Thymus (tissue), 11 donors: ENCODE measurements at regions not wholly inside any gene's neighbourhood (a gene's known extent, or its start where the extent isn't known, plus 50 kb on each side); places are given as distances from the start of the nearest gene placed in this dataset.
A peak's percentile ranks its signal among the peaks of the same experiment; 100 is the strongest.

Source experiments
- DNase-seq, 9 donors: peaks; one replicate each; pipeline ENCODE4 v3.0.0-alpha.2; 2013; ENCODE audit warnings: low spot score in 9 of 9, low read depth in 6 of 9, missing footprints in 1 of 9
- H3K27ac ChIP-seq, 2 donors: one replicate each; pipeline ENCODE4 v1.5.1; 2013; ENCODE audit warnings: control low read depth in 1 of 2, low read depth in 1 of 2, low read length in 1 of 2, mild to moderate bottlenecking in 1 of 2, moderate library complexity in 1 of 2
- H3K27me3 ChIP-seq, 2 donors: one replicate each; pipeline ENCODE4 v1.5.1; 2013; ENCODE audit warnings: low read length in 1 of 2; ENCODE audit not compliant: control insufficient read depth in 2 of 2, insufficient read depth in 1 of 2
- H3K36me3 ChIP-seq, 2 donors: one replicate each; pipeline ENCODE4 v1.5.1; 2013; ENCODE audit warnings: low read length in 1 of 2, mild to moderate bottlenecking in 1 of 2, moderate library complexity in 1 of 2; ENCODE audit not compliant: control insufficient read depth in 2 of 2, insufficient read depth in 2 of 2
- H3K4me1 ChIP-seq, 2 donors: one replicate each; pipeline ENCODE4 v1.5.1; 2013; ENCODE audit warnings: low read length in 2 of 2; ENCODE audit not compliant: control insufficient read depth in 2 of 2, insufficient read depth in 2 of 2
- H3K4me3 ChIP-seq, 2 donors: one replicate each; pipeline ENCODE4 v1.5.1; 2013; ENCODE audit warnings: low read length in 2 of 2, control low read depth in 1 of 2, mild to moderate bottlenecking in 1 of 2
- H3K9me3 ChIP-seq, 2 donors: one replicate each; pipeline ENCODE4 v1.5.1; 2013; ENCODE audit warnings: low read length in 1 of 2, mild to moderate bottlenecking in 1 of 2; ENCODE audit not compliant: control insufficient read depth in 2 of 2, insufficient read depth in 1 of 2
- WGBS: extraction: QIAGEN DNeasy Blood & Tissue Kit; methylation state at CpG from one replicate; pipeline ENCODE4 v1.1.7; 2013; 5-methylcytosine and 5-hydroxymethylcytosine counted together
- donor health status: healthy.

DNA sequence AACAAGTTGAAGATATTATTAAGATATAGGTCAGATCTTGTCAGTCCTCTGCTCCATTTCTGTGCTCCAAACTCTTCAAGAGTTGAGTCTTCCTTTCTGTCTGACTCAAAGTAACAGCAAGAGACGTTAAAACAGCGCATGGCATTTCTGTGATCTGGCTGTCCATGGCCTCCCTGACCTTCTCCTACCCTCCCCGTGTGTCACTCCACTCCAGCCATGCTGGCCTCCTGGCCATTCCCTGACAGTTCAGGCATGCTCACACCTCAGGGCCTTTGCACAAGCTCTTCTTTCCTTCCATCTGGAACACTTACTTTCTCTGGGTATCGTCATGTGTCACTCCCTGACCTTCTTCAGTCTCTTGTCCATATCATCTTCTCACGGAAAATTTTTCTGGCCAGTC lies 229.0 kb downstream of the CENPF start:
- Histone ChIP-seq H3K9me3 (no peaks in the 10 kb centered on the region), H3K27ac (no peak overlapping the region), H3K4me3 (no peak overlapping the region), H3K4me1 (no peaks in the 10 kb centered on the region), H3K36me3 (no peaks in the 10 kb centered on the region), H3K27me3 (no peaks in the 10 kb centered on the region)
- no peak for DNase-seq
- 96% methylated on average over 5 of the region's 5 CpGs for WGBS

DNA sequence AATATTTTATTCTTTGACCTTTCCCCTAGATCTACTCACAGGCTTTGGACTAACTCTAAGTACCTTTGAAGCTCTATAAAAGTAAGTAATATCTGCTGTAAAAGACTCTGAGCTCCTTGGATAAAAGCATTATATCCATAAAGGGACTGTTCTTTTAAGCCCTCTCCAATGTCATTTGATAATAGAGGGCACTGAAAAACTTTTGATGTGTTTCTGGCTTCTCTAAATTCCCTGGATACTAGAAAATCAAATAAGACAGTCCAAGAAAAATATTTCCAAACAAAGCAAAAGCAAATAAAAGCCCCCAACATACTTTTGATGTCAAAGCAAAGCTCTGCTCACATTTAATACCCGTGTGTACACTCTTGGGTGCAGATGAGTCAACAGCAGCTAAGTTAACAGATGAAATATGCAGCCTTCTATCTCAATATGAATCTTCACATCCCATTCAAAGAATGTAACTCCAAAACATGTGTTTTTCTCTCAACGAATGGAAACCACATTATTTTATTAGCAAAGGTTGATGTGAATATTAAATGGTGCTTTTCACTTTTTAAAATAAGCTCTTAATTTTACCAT lies 230.3 kb downstream of the CENPF start:
- peak in 1 of 9 donors; percentile 8 for DNase-seq
- no peaks in the 10 kb centered on the region for H3K27me3 ChIP-seq
- 89% methylated on average over 2 of the region's 2 CpGs for WGBS
- no peak overlapping the region for H3K4me3 ChIP-seq
- H3K4me1 ChIP-seq, result no peaks in the 10 kb centered on the region
- no peaks in the 10 kb centered on the region for H3K9me3 ChIP-seq
- no peak overlapping the region for H3K27ac ChIP-seq
- no peaks in the 10 kb centered on the region for H3K36me3 ChIP-seq

DNA sequence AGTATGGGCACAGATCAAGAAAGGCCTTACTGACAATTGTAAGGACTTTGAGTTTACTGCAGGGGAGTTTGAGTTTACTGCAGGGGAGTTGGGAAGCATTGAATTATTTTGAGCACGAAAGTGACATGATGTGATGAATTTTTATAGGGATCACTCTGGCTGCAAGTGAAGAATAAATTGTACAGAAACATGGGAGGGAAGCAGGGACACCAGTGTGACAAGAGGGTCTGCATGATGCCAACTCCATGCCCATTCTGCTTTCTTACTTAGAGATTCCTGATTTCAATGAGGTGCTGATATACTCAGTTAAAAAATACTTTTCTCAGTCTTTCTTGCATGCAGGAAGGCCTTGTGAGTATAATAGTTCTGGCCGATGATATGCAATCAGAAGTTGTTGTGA lies 234.4 kb downstream of the CENPF start:
- 96% methylated on average over 2 of the region's 2 CpGs for WGBS

DNA sequence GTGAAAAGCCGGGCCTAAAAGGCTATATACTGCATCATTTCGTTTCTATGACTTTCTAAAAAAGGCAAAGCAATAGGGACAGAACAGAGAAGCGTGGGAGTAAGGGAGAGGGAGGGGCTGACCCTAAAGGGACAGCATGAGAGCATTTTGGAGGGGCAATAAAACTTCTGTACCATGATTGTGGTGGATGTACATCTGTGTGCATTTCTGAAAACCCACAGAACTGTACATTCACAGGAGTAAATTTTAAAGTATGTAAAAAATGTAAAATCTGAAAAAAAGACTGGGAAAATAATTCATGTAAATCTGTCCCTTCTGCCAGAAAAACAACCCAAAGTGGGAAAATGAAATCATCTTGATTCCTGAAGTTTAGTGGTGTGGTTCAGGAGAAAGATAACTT lies 235.4 kb downstream of the CENPF start:
- Histone ChIP-seq H3K4me3 (no peak overlapping the region), H3K27me3 (no peaks in the 10 kb centered on the region), H3K36me3 (no peaks in the 10 kb centered on the region), H3K4me1 (no peaks in the 10 kb centered on the region), H3K9me3 (no peaks in the 10 kb centered on the region), H3K27ac (no peak overlapping the region)
- 75% methylated on average over 3 of the region's 3 CpGs for WGBS
- DNase-seq, result no peak

More for the DNA sequence above, 234.4 kb downstream of the CENPF start:
- Histone ChIP-seq H3K27me3 (no peaks in the 10 kb centered on the region), H3K36me3 (no peaks in the 10 kb centered on the region), H3K9me3 (no peaks in the 10 kb centered on the region), H3K27ac (no peak overlapping the region), H3K4me3 (no peak overlapping the region), H3K4me1 (no peaks in the 10 kb centered on the region)
- DNase-seq, result no peak

- WGBS, result 80% methylated on average over 3 of the region's 3 CpGs
- H3K27ac ChIP-seq, result no peak overlapping the region
- no peaks in the 10 kb centered on the region for H3K27me3 ChIP-seq
- DNase-seq, result no peak
- no peaks in the 10 kb centered on the region for H3K9me3 ChIP-seq
- H3K4me3 ChIP-seq, result no peak overlapping the region
- H3K4me1 ChIP-seq, result no peaks in the 10 kb centered on the region
- H3K36me3 ChIP-seq, result no peaks in the 10 kb centered on the region
These were observed 237.4 kb downstream of the CENPF start for GRCh38 chr1:214840356-214840755.

- Histone ChIP-seq H3K36me3 (no peaks in the 10 kb centered on the region), H3K27ac (no peak overlapping the region), H3K9me3 (no peaks in the 10 kb centered on the region), H3K27me3 (no peaks in the 10 kb centered on the region), H3K4me3 (no peak overlapping the region), H3K4me1 (no peaks in the 10 kb centered on the region)
- 91% methylated on average over 2 of the region's 2 CpGs for WGBS
- DNase-seq, result no peak
These were observed 239.7 kb upstream of the KCNK2 start for GRCh38 chr1:214842856-214843255.

- DNase-seq, result no peak
- no peaks in the 10 kb centered on the region for H3K4me1 ChIP-seq
- no peaks in the 10 kb centered on the region for H3K36me3 ChIP-seq
- H3K4me3 ChIP-seq, result no peak overlapping the region
- no peak overlapping the region for H3K27ac ChIP-seq
- no peaks in the 10 kb centered on the region for H3K9me3 ChIP-seq
- no peaks in the 10 kb centered on the region for H3K27me3 ChIP-seq
These were observed 239.3 kb upstream of the KCNK2 start for GRCh38 chr1:214843281-214843680.

- no peaks in the 10 kb centered on the region for H3K27me3 ChIP-seq
- no peaks in the 10 kb centered on the region for H3K9me3 ChIP-seq
- no peak overlapping the region for H3K4me3 ChIP-seq
- no peak overlapping the region for H3K27ac ChIP-seq
- no peaks in the 10 kb centered on the region for H3K4me1 ChIP-seq
- H3K36me3 ChIP-seq, result no peaks in the 10 kb centered on the region
- 89% methylated on average over 4 of the region's 4 CpGs for WGBS
- DNase-seq, result no peak
These were observed 238.2 kb upstream of the KCNK2 start for GRCh38 chr1:214844319-214844718.

- no peak for DNase-seq
- Histone ChIP-seq H3K36me3 (no peaks in the 10 kb centered on the region), H3K4me3 (no peak overlapping the region), H3K9me3 (no peaks in the 10 kb centered on the region), H3K27me3 (no peaks in the 10 kb centered on the region), H3K27ac (no peak overlapping the region), H3K4me1 (no peaks in the 10 kb centered on the region)
- 94% methylated on average over 5 of the region's 5 CpGs for WGBS
These were observed 236.3 kb upstream of the KCNK2 start for GRCh38 chr1:214846276-214846675.
